ENCODE measurements at regions not wholly inside any gene's neighbourhood (a gene's known extent, or its start where the extent isn't known, plus 50 kb on each side); places are given as distances from the start of the nearest gene placed in this dataset.

DNA sequence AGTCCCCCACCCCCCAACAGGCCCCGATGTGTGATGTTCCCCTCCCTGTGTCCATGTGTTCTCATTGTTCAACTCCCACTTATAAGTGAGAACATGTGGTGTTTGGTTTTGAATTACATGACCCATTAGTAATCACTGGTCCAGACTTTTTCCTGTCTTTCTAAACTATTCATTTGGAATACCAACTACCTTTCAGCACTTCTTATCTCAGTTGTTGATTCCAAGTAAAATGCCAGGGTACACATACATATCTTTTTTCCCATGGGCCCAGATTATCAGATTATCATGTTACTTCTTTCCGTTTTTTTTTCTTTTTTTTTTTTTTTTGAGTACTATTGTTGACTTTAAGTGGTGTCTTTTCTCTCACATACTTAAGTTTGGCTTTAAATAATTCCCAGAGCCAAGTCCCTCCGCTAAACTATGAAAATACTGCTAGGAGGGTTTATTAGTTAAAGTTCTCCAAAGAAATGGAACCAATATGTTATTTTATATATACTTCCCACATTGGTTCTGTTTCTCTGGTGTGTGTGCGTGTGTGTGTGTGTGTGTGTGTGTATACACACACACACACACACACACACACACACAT lies 389.3 kb downstream of the IRS1 start:
- TF ChIP-seq, protein P1, sequence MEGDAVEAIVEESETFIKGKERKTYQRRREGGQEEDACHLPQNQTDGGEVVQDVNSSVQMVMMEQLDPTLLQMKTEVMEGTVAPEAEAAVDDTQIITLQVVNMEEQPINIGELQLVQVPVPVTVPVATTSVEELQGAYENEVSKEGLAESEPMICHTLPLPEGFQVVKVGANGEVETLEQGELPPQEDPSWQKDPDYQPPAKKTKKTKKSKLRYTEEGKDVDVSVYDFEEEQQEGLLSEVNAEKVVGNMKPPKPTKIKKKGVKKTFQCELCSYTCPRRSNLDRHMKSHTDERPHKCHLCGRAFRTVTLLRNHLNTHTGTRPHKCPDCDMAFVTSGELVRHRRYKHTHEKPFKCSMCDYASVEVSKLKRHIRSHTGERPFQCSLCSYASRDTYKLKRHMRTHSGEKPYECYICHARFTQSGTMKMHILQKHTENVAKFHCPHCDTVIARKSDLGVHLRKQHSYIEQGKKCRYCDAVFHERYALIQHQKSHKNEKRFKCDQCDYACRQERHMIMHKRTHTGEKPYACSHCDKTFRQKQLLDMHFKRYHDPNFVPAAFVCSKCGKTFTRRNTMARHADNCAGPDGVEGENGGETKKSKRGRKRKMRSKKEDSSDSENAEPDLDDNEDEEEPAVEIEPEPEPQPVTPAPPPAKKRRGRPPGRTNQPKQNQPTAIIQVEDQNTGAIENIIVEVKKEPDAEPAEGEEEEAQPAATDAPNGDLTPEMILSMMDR (IDR thresholded peaks at IDR 0.05), result no peak
- H3K27me3 ChIP-seq (ENCODE audit: control insufficient read depth, insufficient read depth, low read length), result no peaks in the 10 kb centered on the region
- H3K9ac ChIP-seq, result no peak overlapping the region
- no peak overlapping the region for H3K4me3 ChIP-seq (ENCODE audit: low read depth, low read length)
- no peaks in the 10 kb centered on the region for H3K4me1 ChIP-seq
- H3K9me3 ChIP-seq (ENCODE audit: control insufficient read depth, low read length), result no peaks in the 10 kb centered on the region
- H2AFZ ChIP-seq, result no peak overlapping the region
- no peaks in the 10 kb centered on the region for H3K36me3 ChIP-seq (ENCODE audit: control insufficient read depth, insufficient read depth, low read length)
- H3K27ac ChIP-seq, result no peak overlapping the region
- no peaks in the 10 kb centered on the region for H3K79me2 ChIP-seq
- no peak overlapping the region for H3K4me2 ChIP-seq (ENCODE audit: low read length)

DNA sequence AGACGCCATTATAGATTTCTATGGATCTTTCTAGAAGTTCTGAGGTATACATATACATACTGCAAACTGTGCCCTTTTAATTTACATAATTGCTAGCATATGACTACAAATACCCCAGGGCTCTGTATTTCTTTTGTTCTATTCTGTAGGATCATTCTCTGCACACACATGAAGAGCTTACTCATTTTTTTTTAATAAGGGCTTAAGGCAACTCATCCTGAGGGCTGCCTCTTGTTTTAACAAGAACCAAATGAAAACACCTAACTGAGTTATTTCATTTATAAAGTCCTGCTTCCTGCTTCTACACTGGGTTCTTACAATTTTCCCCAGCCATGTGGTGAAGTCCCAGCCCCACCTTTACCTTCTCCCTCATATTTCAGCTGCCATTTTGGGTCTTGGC lies 390.5 kb downstream of the IRS1 start:
- H3K4me1 ChIP-seq, result no peaks in the 10 kb centered on the region
- TF ChIP-seq, protein P1 (IDR thresholded peaks at IDR 0.05), result no peak
- no peak overlapping the region for H3K9ac ChIP-seq
- H3K4me3 ChIP-seq (ENCODE audit: low read depth, low read length), result no peak overlapping the region
- H3K36me3 ChIP-seq (ENCODE audit: control insufficient read depth, insufficient read depth, low read length), result no peaks in the 10 kb centered on the region
- no peaks in the 10 kb centered on the region for H3K9me3 ChIP-seq (ENCODE audit: control insufficient read depth, low read length)
- H3K4me2 ChIP-seq (ENCODE audit: low read length), result no peak overlapping the region
- no peak overlapping the region for H2AFZ ChIP-seq
- no peaks in the 10 kb centered on the region for H3K79me2 ChIP-seq
- no peak overlapping the region for H3K27ac ChIP-seq
- no peaks in the 10 kb centered on the region for H3K27me3 ChIP-seq (ENCODE audit: control insufficient read depth, insufficient read depth, low read length)

- Histone ChIP-seq H3K4me3 (ENCODE audit: low read depth, low read length) (no peak overlapping the region), H3K79me2 (no peaks in the 10 kb centered on the region), H3K4me1 (no peaks in the 10 kb centered on the region), H3K9ac (no peak overlapping the region), H3K4me2 (ENCODE audit: low read length) (no peak overlapping the region), H3K9me3 (ENCODE audit: control insufficient read depth, low read length) (no peaks in the 10 kb centered on the region), H3K27me3 (ENCODE audit: control insufficient read depth, insufficient read depth, low read length) (no peaks in the 10 kb centered on the region), H3K36me3 (ENCODE audit: control insufficient read depth, insufficient read depth, low read length) (no peaks in the 10 kb centered on the region), H3K27ac (no peak overlapping the region), H2AFZ (no peak overlapping the region)
- TF ChIP-seq, protein P1 (IDR thresholded peaks at IDR 0.05), result no peak
Measured at GRCh38 chr2:226408141-226408540, 391.5 kb downstream of the IRS1 start.

DNA sequence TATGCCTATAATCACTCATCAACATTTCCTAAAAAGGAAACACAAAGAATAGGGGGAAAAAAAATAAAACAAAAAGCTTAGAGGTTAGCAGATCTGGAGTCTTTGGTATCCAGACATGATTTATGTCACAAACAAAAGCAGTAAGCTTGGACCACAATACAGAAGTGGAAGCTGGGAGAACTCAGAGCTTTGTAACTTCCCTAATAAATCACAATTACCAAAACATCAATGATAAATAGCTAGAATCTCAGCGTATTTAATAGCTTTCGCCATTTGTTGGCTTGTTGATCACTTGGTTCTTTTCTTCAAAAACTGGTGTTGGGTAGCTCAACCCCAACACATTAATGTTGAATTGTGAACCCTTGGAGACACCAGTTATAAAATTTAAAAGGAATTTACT lies 392.5 kb downstream of the IRS1 start:
- Histone ChIP-seq H3K4me2 (ENCODE audit: low read length) (no peak overlapping the region), H3K36me3 (ENCODE audit: control insufficient read depth, insufficient read depth, low read length) (no peaks in the 10 kb centered on the region), H3K27me3 (ENCODE audit: control insufficient read depth, insufficient read depth, low read length) (no peaks in the 10 kb centered on the region), H3K9ac (no peak overlapping the region), H3K4me3 (ENCODE audit: low read depth, low read length) (no peak overlapping the region), H3K4me1 (no peaks in the 10 kb centered on the region), H2AFZ (no peak overlapping the region), H3K79me2 (no peaks in the 10 kb centered on the region), H3K9me3 (ENCODE audit: control insufficient read depth, low read length) (no peaks in the 10 kb centered on the region), H3K27ac (no peak overlapping the region)
- TF ChIP-seq, protein P1 (IDR thresholded peaks at IDR 0.05), result no peak

DNA sequence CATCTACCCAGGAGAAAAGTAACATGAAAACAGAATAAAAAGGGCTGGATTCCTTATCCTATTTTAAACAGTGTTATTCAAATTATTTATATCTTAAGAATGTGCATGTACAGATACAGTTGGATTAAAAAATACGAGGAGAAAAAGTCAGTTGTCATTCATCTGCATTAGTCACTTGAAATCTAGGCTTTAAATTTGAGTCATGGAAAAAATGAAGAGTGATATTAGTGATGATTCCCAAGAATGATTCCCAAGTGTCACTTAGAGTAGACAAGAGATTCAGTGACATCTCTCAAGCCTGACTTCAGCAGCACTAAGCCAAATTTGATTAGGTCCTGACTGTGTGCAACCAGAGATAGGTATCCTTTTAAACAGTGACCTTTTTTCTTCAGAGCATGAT lies 394.2 kb downstream of the IRS1 start:
- no peak overlapping the region for H3K4me2 ChIP-seq (ENCODE audit: low read length)
- TF ChIP-seq, protein P1 (IDR thresholded peaks at IDR 0.05), result no peak
- no peaks in the 10 kb centered on the region for H3K36me3 ChIP-seq (ENCODE audit: control insufficient read depth, insufficient read depth, low read length)
- H3K9ac ChIP-seq, result no peak overlapping the region
- H3K4me3 ChIP-seq (ENCODE audit: low read depth, low read length), result no peak overlapping the region
- no peaks in the 10 kb centered on the region for H3K9me3 ChIP-seq (ENCODE audit: control insufficient read depth, low read length)
- no peaks in the 10 kb centered on the region for H3K27me3 ChIP-seq (ENCODE audit: control insufficient read depth, insufficient read depth, low read length)
- no peaks in the 10 kb centered on the region for H3K79me2 ChIP-seq
- H3K4me1 ChIP-seq, result no peaks in the 10 kb centered on the region
- H2AFZ ChIP-seq, result no peak overlapping the region
- H3K27ac ChIP-seq, result no peak overlapping the region
